Osteoblast (primary cell): ENCODE measurements at regions not wholly inside any gene's neighbourhood (a gene's known extent, or its start where the extent isn't known, plus 50 kb on each side); places are given as distances from the start of the nearest gene placed in this dataset.
A peak's percentile ranks its signal among the peaks of the same experiment; 100 is the strongest.

ENCODE experiments used
- DNase-seq: peaks from one replicate; pipeline ENCODE4 v3.0.0; 2011; ENCODE audit warnings: low spot score, mixed read lengths; ENCODE audit not compliant: insufficient read length; ENCODE audit errors: missing footprints
- H2AFZ ChIP-seq: 2 replicates; pipeline ENCODE4 v1.6.0; 2011; ENCODE audit warnings: mild to moderate bottlenecking, low read length
- H3K27ac ChIP-seq: 2 replicates; pipeline ENCODE4 v1.5.1; 2011; ENCODE audit warnings: mild to moderate bottlenecking, low read depth, low read length, moderate library complexity
- H3K27me3 ChIP-seq: 2 replicates; pipeline ENCODE4 v1.6.0; 2012; ENCODE audit warnings: mild to moderate bottlenecking, control low read depth, inconsistent platforms, low read length, moderate library complexity; ENCODE audit not compliant: insufficient read depth
- H3K36me3 ChIP-seq: 2 replicates; pipeline ENCODE4 v1.5.1; 2011; ENCODE audit warnings: mild to moderate bottlenecking, low read length, control low read depth, moderate library complexity; ENCODE audit not compliant: insufficient read depth
- H3K4me1 ChIP-seq: 2 replicates; pipeline ENCODE4 v1.5.1; 2011; ENCODE audit warnings: mild to moderate bottlenecking, low read length, control low read depth, moderate library complexity; ENCODE audit not compliant: insufficient read depth
- H3K4me2 ChIP-seq: 2 replicates; pipeline ENCODE4 v1.6.0; 2011; ENCODE audit warnings: mild to moderate bottlenecking, low read length; ENCODE audit not compliant: insufficient read depth
- H3K4me3 ChIP-seq: fragments of 200-600 bp; sonication (generic); 3 replicates; pipeline ENCODE4 v1.5.1; 2012; ENCODE audit warnings: mild to moderate bottlenecking, low read length, inconsistent platforms; ENCODE audit not compliant: insufficient read depth
- H3K79me2 ChIP-seq: 2 replicates; pipeline ENCODE4 v1.6.0; 2012; ENCODE audit warnings: mild to moderate bottlenecking, low read length, control low read depth, inconsistent platforms; ENCODE audit not compliant: insufficient read depth
- H3K9me3 ChIP-seq: 2 replicates; pipeline ENCODE4 v1.5.1; 2011; ENCODE audit warnings: low read depth, low read length, control low read depth
- H4K20me1 ChIP-seq: 2 replicates; pipeline ENCODE4 v1.6.0; 2012; ENCODE audit warnings: mild to moderate bottlenecking, low read length, control low read depth; ENCODE audit not compliant: insufficient read depth
- TF ChIP-seq, protein P1 (sequence below): IDR thresholded peaks from 2 replicates; pipeline ENCODE4 v1.5.1; 2011; ENCODE audit warnings: mild to moderate bottlenecking, low read depth, low read length, moderate library complexity; ENCODE audit errors: extremely low read depth

DNA sequence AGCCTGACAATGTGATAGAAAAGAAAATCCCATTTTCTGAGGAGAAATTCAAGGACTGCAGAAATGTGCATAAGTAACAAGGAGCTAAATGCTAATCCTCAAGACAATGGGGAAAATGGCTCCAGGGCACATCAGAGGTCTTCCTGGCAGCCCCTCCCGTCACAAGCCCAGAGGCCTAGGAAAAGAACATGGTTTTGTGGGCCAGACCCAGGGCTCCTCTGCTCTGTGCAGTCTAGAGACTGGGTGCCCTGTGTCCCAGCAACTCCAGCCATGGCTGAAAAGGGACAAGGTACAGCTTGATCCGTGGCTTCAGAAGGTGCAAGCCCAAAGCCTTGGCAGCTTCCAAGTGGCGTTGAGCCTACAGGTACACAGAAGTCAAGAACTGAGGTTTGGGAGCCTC is 176.8 kb upstream of the SUCLG2 start:
- Histone ChIP-seq H3K9me3 (no peaks in the 10 kb centered on the region), H3K36me3 (no peaks in the 10 kb centered on the region), H3K4me1 (no peaks in the 10 kb centered on the region), H3K27me3 (no peaks in the 10 kb centered on the region), H3K4me2 (no peak overlapping the region), H4K20me1 (no peaks in the 10 kb centered on the region), H3K79me2 (no peaks in the 10 kb centered on the region), H2AFZ (no peak overlapping the region), H3K4me3 (no peak overlapping the region), H3K27ac (no peak overlapping the region)
- TF ChIP-seq, protein P1, sequence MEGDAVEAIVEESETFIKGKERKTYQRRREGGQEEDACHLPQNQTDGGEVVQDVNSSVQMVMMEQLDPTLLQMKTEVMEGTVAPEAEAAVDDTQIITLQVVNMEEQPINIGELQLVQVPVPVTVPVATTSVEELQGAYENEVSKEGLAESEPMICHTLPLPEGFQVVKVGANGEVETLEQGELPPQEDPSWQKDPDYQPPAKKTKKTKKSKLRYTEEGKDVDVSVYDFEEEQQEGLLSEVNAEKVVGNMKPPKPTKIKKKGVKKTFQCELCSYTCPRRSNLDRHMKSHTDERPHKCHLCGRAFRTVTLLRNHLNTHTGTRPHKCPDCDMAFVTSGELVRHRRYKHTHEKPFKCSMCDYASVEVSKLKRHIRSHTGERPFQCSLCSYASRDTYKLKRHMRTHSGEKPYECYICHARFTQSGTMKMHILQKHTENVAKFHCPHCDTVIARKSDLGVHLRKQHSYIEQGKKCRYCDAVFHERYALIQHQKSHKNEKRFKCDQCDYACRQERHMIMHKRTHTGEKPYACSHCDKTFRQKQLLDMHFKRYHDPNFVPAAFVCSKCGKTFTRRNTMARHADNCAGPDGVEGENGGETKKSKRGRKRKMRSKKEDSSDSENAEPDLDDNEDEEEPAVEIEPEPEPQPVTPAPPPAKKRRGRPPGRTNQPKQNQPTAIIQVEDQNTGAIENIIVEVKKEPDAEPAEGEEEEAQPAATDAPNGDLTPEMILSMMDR: no peak
- DNase-seq: no peak

- DNase-seq: no peak
- no peak overlapping the region for H2AFZ ChIP-seq
- no peaks in the 10 kb centered on the region for H3K4me1 ChIP-seq
- no peaks in the 10 kb centered on the region for H3K9me3 ChIP-seq
- no peaks in the 10 kb centered on the region for H3K27me3 ChIP-seq
- H3K27ac ChIP-seq: no peak overlapping the region
- no peaks in the 10 kb centered on the region for H3K36me3 ChIP-seq
- no peak overlapping the region for H3K4me2 ChIP-seq
- H4K20me1 ChIP-seq: no peaks in the 10 kb centered on the region
- no peak overlapping the region for H3K4me3 ChIP-seq
- TF ChIP-seq, protein P1: no peak
- H3K79me2 ChIP-seq: no peaks in the 10 kb centered on the region
These were observed 174.1 kb upstream of the SUCLG2 start for GRCh38 chr3:67828486-67829010.

DNA sequence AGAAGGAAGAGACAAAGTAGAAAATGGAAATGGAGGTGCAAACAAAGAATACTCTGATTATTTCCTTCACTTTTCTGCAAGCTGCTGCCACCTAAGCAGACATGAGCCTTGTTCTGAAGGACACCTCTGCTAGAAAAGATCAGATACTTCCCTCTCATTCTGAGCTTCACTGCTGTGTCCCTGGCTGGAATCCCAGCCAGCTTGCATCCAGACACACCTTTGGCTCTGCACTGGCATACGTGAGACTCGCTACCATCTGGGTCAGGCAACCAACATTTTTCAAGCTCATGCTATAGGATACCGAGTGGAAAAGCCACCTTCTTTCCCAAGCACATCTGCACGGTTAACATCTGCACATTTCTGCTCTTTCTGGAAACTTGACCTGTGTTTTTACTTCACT is 166.7 kb upstream of the SUCLG2 start:
- H3K4me2 ChIP-seq: no peak overlapping the region
- no peaks in the 10 kb centered on the region for H3K36me3 ChIP-seq
- H3K4me1 ChIP-seq: no peaks in the 10 kb centered on the region
- no peaks in the 10 kb centered on the region for H3K9me3 ChIP-seq
- H3K4me3 ChIP-seq: no peak overlapping the region
- TF ChIP-seq, protein P1: no peak
- no peaks in the 10 kb centered on the region for H4K20me1 ChIP-seq
- H2AFZ ChIP-seq: no peak overlapping the region
- H3K27me3 ChIP-seq: no peaks in the 10 kb centered on the region
- no peaks in the 10 kb centered on the region for H3K79me2 ChIP-seq
- DNase-seq: no peak
- no peak overlapping the region for H3K27ac ChIP-seq

DNA sequence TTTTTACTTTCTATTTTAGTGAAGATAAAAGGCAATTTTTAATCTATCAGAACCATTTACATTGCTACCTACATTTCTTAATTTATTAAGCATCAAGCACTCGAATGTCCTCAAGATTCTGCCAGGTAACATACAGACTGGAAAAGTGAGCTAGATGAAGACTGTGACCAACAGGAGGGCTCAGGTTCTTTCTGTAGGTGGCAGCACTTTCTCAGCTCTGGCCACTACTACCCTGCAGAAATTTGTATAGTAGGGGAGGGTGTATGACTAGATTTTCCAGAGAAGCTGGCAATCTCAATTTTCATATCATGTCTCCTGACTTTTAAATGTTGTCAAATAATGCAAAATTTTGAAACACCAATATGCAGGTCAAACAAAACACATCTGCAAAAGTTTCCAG is 165.0 kb upstream of the SUCLG2 start:
- TF ChIP-seq, protein P1: peak; percentile 11

More for the DNA sequence above, 165.0 kb upstream of the SUCLG2 start:
- peak; percentile 15 for DNase-seq
- Histone ChIP-seq H3K4me2 (no peak overlapping the region), H3K79me2 (no peaks in the 10 kb centered on the region), H3K9me3 (no peaks in the 10 kb centered on the region), H3K36me3 (no peaks in the 10 kb centered on the region), H4K20me1 (no peaks in the 10 kb centered on the region), H3K27me3 (no peaks in the 10 kb centered on the region), H3K4me3 (no peak overlapping the region), H3K27ac (no peak overlapping the region), H2AFZ (no peak overlapping the region), H3K4me1 (no peaks in the 10 kb centered on the region)
